Esophagus mucosa (tissue), 1 donor: ENCODE measurements at regions not wholly inside any gene's neighbourhood (a gene's known extent, or its start where the extent isn't known, plus 50 kb on each side); places are given as distances from the start of the nearest gene placed in this dataset.

Source experiments
- ATAC-seq: fragments of 200-7000 bp; cut with Tn5 transposase; one replicate; pipeline ENCODE4 v1.9.1; 2020
- donor health status: DM: yes; HTN: yes; CAD: no.

GRCh38 chr6:168741942-168742782 lies 301.2 kb downstream of the SMOC2 start:
- no peak for ATAC-seq

GRCh38 chr6:168741305-168741704 lies 300.3 kb downstream of the SMOC2 start:
- no peak for ATAC-seq

GRCh38 chr6:168739381-168739780 lies 298.4 kb downstream of the SMOC2 start:
- no peak for ATAC-seq

GRCh38 chr6:168737481-168737880 lies 296.5 kb downstream of the SMOC2 start:
- peak; percentile 83 for ATAC-seq

GRCh38 chr6:168737014-168737413 lies 296.0 kb downstream of the SMOC2 start:
- no peak for ATAC-seq

GRCh38 chr6:168736039-168736438 lies 295.1 kb downstream of the SMOC2 start:
- no peak for ATAC-seq

- no peak for ATAC-seq
These were observed 294.4 kb downstream of the SMOC2 start for GRCh38 chr6:168735268-168735949.

- no peak for ATAC-seq
These were observed 293.5 kb downstream of the SMOC2 start for GRCh38 chr6:168734523-168734922.

- ATAC-seq, result no peak
These were observed 291.7 kb downstream of the SMOC2 start for GRCh38 chr6:168732676-168733075.

- ATAC-seq, result no peak
These were observed 290.1 kb downstream of the SMOC2 start for GRCh38 chr6:168730931-168731716.

- ATAC-seq, result no peak
These were observed 287.1 kb downstream of the SMOC2 start for GRCh38 chr6:168728056-168728455.

- no peak for ATAC-seq
These were observed 285.4 kb downstream of the SMOC2 start for GRCh38 chr6:168726312-168726856.

GRCh38 chr6:168725802-168726201 lies 284.8 kb downstream of the SMOC2 start:
- ATAC-seq, result no peak

GRCh38 chr6:168724669-168725570 lies 283.9 kb downstream of the SMOC2 start:
- no peak for ATAC-seq

- no peak for ATAC-seq
These were observed 283.0 kb downstream of the SMOC2 start for GRCh38 chr6:168724033-168724432.

GRCh38 chr6:168722397-168722796 lies 281.4 kb downstream of the SMOC2 start:
- ATAC-seq, result no peak

GRCh38 chr6:168721571-168721970 lies 280.6 kb downstream of the SMOC2 start:
- ATAC-seq, result no peak

- ATAC-seq, result no peak
These were observed 278.9 kb downstream of the SMOC2 start for GRCh38 chr6:168719901-168720300.

- ATAC-seq, result no peak
These were observed 278.0 kb downstream of the SMOC2 start for GRCh38 chr6:168718821-168719475.
